ENCODE measurements at regions not wholly inside any gene's neighbourhood (a gene's known extent, or its start where the extent isn't known, plus 50 kb on each side); places are given as distances from the start of the nearest gene placed in this dataset.

DNA sequence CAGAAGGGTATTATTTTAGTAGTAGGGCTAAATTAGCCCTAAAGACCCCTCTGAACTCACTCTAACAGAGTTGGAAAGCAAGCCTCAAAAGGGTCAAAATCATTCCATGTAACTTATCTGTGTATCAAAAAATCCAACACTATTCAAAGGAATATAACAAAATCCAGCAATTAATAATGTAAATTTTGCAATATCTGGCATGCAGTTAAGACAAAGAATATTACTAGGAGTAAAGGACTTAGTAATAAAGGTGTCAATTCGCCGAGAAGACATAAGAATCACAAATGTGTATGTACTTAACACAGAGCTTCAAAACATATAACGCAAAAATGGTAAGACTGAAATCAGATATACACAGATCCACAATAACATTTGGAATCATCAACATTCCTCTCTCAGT lies 71.2 kb upstream of the PFN2 start:
- WGBS = 94% methylated on average over 3 of the region's 3 CpGs

GRCh38 chr3:150040097-150040496 lies 69.4 kb upstream of the PFN2 start:
- Histone ChIP-seq H3K36me3 (ENCODE audit: insufficient read depth) (no peaks in the 10 kb centered on the region), H3K27ac (ENCODE audit: low read depth) (no peak overlapping the region), H3K4me1 (ENCODE audit: insufficient read depth) (no peaks in the 10 kb centered on the region), H3K4me3 (ENCODE audit: low read depth, low read length) (no peak overlapping the region)
- 70% methylated on average over 4 of the region's 4 CpGs for WGBS
- DNase-seq (ENCODE audit: extremely low spot score) = no peak

More for the DNA sequence above, 71.2 kb upstream of the PFN2 start:
- H3K4me1 ChIP-seq (ENCODE audit: insufficient read depth) = no peaks in the 10 kb centered on the region
- no peak for DNase-seq (ENCODE audit: extremely low spot score)
- no peaks in the 10 kb centered on the region for H3K36me3 ChIP-seq (ENCODE audit: insufficient read depth)
- no peak overlapping the region for H3K4me3 ChIP-seq (ENCODE audit: low read depth, low read length)
- no peak overlapping the region for H3K27ac ChIP-seq (ENCODE audit: low read depth)

GRCh38 chr3:150038830-150039229 lies 68.1 kb upstream of the PFN2 start:
- Histone ChIP-seq H3K4me3 (ENCODE audit: low read depth, low read length) (no peak overlapping the region), H3K4me1 (ENCODE audit: insufficient read depth) (no peaks in the 10 kb centered on the region), H3K27ac (ENCODE audit: low read depth) (no peak overlapping the region), H3K36me3 (ENCODE audit: insufficient read depth) (no peaks in the 10 kb centered on the region)
- WGBS = 80% methylated on average over 6 of the region's 6 CpGs
- DNase-seq (ENCODE audit: extremely low spot score) = no peak

GRCh38 chr3:150036780-150037179 lies 66.1 kb upstream of the PFN2 start:
- Histone ChIP-seq H3K4me1 (ENCODE audit: insufficient read depth) (no peaks in the 10 kb centered on the region), H3K4me3 (ENCODE audit: low read depth, low read length) (no peak overlapping the region), H3K27ac (ENCODE audit: low read depth) (no peak overlapping the region), H3K36me3 (ENCODE audit: insufficient read depth) (no peaks in the 10 kb centered on the region)
- no peak for DNase-seq (ENCODE audit: extremely low spot score)
- 81% methylated on average over 5 of the region's 5 CpGs for WGBS

- no peak for DNase-seq (ENCODE audit: extremely low spot score)
Observed at GRCh38 chr3:150035910-150036612, 65.4 kb upstream of the PFN2 start.

DNA sequence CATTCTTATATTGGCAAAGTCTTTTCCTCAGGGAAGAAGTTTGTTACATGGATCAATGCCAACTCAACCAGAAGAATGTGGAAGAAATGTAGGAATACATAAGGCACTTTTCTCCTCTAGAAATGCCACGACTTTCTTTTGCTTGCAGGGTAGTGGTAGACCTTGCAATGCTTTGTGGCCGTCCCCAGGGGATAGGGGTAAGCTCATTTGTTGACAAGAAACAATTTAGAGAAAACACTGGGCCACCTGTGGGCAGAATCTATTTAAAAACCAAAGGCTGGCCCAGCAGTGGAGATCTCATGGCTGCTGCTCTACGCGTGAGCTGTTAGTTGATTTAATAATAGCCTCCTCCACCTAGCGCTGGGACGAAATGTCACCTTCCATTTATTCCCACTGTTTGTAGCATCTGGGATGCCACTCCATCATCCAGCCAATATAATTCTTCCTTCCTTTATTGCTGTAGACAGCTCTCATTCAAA lies 64.6 kb upstream of the PFN2 start:
- no peaks in the 10 kb centered on the region for H3K4me1 ChIP-seq (ENCODE audit: insufficient read depth)
- 78% methylated on average over 6 of the region's 6 CpGs for WGBS
- no peaks in the 10 kb centered on the region for H3K36me3 ChIP-seq (ENCODE audit: insufficient read depth)
- no peak for DNase-seq (ENCODE audit: extremely low spot score)
- H3K27ac ChIP-seq (ENCODE audit: low read depth) = no peak overlapping the region
- H3K4me3 ChIP-seq (ENCODE audit: low read depth, low read length) = no peak overlapping the region

More at GRCh38 chr3:150035910-150036612, 65.4 kb upstream of the PFN2 start:
- no peak overlapping the region for H3K4me3 ChIP-seq (ENCODE audit: low read depth, low read length)
- WGBS = 76% methylated on average over 7 of the region's 7 CpGs
- no peak overlapping the region for H3K27ac ChIP-seq (ENCODE audit: low read depth)
- H3K4me1 ChIP-seq (ENCODE audit: insufficient read depth) = no peaks in the 10 kb centered on the region
- H3K36me3 ChIP-seq (ENCODE audit: insufficient read depth) = no peaks in the 10 kb centered on the region

- H3K27ac ChIP-seq (ENCODE audit: low read depth) = no peak overlapping the region
- DNase-seq (ENCODE audit: extremely low spot score) = no peak
- 36% methylated on average over 2 of the region's 2 CpGs for WGBS
Observed at GRCh38 chr3:150033721-150034120, 63.0 kb upstream of the PFN2 start.

DNA sequence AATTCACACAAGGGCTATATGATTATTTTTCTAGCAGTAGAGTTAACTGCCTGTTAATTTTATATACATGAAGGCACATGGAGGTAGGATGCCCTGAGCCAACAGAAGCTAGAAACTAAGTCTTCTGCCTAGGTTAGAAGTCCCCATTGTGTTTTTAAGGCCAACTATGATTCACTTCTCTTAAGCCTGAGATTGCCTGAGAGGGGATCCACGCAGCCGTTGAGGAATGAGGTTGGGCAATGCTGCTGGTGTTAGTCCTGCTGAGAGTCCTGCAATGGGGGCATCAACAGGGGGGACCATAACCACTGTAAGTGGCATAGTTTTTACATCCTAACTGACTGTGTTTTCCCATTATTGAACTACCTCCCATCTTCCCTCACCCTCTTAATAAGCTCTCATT lies 60.1 kb upstream of the PFN2 start:
- no peak overlapping the region for H3K4me3 ChIP-seq (ENCODE audit: low read depth, low read length)
- 89% methylated on average over 2 of the region's 2 CpGs for WGBS
- no peak overlapping the region for H3K27ac ChIP-seq (ENCODE audit: low read depth)
- no peak for DNase-seq (ENCODE audit: extremely low spot score)
- H3K4me1 ChIP-seq (ENCODE audit: insufficient read depth) = no peaks in the 10 kb centered on the region
- no peaks in the 10 kb centered on the region for H3K36me3 ChIP-seq (ENCODE audit: insufficient read depth)

More at GRCh38 chr3:150033721-150034120, 63.0 kb upstream of the PFN2 start:
- Histone ChIP-seq H3K36me3 (ENCODE audit: insufficient read depth) (no peaks in the 10 kb centered on the region), H3K4me3 (ENCODE audit: low read depth, low read length) (no peak overlapping the region), H3K4me1 (ENCODE audit: insufficient read depth) (no peaks in the 10 kb centered on the region)

- Histone ChIP-seq H3K4me3 (ENCODE audit: low read depth, low read length) (no peak overlapping the region), H3K27ac (ENCODE audit: low read depth) (no peak overlapping the region), H3K36me3 (ENCODE audit: insufficient read depth) (no peaks in the 10 kb centered on the region), H3K4me1 (ENCODE audit: insufficient read depth) (no peaks in the 10 kb centered on the region)
- WGBS = 84% methylated on average over 1 of the region's 1 CpG
- DNase-seq (ENCODE audit: extremely low spot score) = no peak
Observed at GRCh38 chr3:150023239-150023636, 52.5 kb upstream of the PFN2 start.

GRCh38 chr3:150022381-150023238 lies 51.9 kb upstream of the PFN2 start:
- Histone ChIP-seq H3K36me3 (ENCODE audit: insufficient read depth) (no peaks in the 10 kb centered on the region), H3K27ac (ENCODE audit: low read depth) (no peak overlapping the region), H3K4me3 (ENCODE audit: low read depth, low read length) (no peak overlapping the region), H3K4me1 (ENCODE audit: insufficient read depth) (no peaks in the 10 kb centered on the region)
- DNase-seq (ENCODE audit: extremely low spot score) = no peak
- 82% methylated on average over 9 of the region's 9 CpGs for WGBS

GRCh38 chr3:150020527-150020926 lies 49.8 kb upstream of the PFN2 start:
- H3K27ac ChIP-seq (ENCODE audit: low read depth) = no peak overlapping the region
- DNase-seq (ENCODE audit: extremely low spot score) = no peak
- H3K4me1 ChIP-seq (ENCODE audit: insufficient read depth) = no peaks in the 10 kb centered on the region
- WGBS = 91% methylated on average over 1 of the region's 1 CpG
- no peaks in the 10 kb centered on the region for H3K36me3 ChIP-seq (ENCODE audit: insufficient read depth)
- H3K4me3 ChIP-seq (ENCODE audit: low read depth, low read length) = no peak overlapping the region
